ENCODE measurements at regions not wholly inside any gene's neighbourhood (a gene's known extent, or its start where the extent isn't known, plus 50 kb on each side); places are given as distances from the start of the nearest gene placed in this dataset.

DNA sequence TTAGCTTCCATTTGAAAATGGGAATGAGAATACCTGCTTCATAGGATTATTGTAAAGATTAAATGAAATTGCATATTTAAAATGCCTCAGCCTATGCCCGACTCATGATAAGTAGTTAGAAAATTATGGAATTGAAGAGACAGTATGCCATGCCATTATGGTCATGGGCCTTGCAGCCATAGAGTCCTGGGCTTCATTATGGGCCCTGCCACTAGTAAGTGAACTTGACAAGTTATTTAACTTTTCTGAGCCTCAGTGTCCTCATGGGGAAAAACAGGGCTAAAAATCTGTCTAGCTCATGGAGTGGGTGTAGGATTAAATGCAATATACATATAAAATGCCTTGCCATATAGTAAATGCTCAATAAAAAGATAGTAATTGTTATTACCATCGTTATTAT is 133.2 kb downstream of the NPIPB5 start:
- TF ChIP-seq, protein P1, sequence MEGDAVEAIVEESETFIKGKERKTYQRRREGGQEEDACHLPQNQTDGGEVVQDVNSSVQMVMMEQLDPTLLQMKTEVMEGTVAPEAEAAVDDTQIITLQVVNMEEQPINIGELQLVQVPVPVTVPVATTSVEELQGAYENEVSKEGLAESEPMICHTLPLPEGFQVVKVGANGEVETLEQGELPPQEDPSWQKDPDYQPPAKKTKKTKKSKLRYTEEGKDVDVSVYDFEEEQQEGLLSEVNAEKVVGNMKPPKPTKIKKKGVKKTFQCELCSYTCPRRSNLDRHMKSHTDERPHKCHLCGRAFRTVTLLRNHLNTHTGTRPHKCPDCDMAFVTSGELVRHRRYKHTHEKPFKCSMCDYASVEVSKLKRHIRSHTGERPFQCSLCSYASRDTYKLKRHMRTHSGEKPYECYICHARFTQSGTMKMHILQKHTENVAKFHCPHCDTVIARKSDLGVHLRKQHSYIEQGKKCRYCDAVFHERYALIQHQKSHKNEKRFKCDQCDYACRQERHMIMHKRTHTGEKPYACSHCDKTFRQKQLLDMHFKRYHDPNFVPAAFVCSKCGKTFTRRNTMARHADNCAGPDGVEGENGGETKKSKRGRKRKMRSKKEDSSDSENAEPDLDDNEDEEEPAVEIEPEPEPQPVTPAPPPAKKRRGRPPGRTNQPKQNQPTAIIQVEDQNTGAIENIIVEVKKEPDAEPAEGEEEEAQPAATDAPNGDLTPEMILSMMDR (IDR thresholded peaks at IDR 0.05): no peak
- no peak for TF ChIP-seq POLR2A (IDR thresholded peaks at IDR 0.05)
- no peak for TF ChIP-seq POLR2AphosphoS5 (IDR thresholded peaks at IDR 0.05)
